Osteoblast (primary cell): ENCODE measurements at regions not wholly inside any gene's neighbourhood (a gene's known extent, or its start where the extent isn't known, plus 50 kb on each side); places are given as distances from the start of the nearest gene placed in this dataset.
"Not testable (repeated sequence)": the region's sequence is repeated elsewhere in the genome, so short reads cannot be mapped to it uniquely, and the experiment has no call there.

Experiments used
- DNase-seq: peaks from one replicate; pipeline ENCODE4 v3.0.0; 2011; ENCODE audit warnings: low spot score, mixed read lengths; ENCODE audit not compliant: insufficient read length; ENCODE audit errors: missing footprints
- H2AFZ ChIP-seq: 2 replicates; pipeline ENCODE4 v1.6.0; 2011; ENCODE audit warnings: mild to moderate bottlenecking, low read length
- H3K27ac ChIP-seq: 2 replicates; pipeline ENCODE4 v1.5.1; 2011; ENCODE audit warnings: mild to moderate bottlenecking, low read depth, low read length, moderate library complexity
- H3K27me3 ChIP-seq: 2 replicates; pipeline ENCODE4 v1.6.0; 2012; ENCODE audit warnings: mild to moderate bottlenecking, control low read depth, inconsistent platforms, low read length, moderate library complexity; ENCODE audit not compliant: insufficient read depth
- H3K36me3 ChIP-seq: 2 replicates; pipeline ENCODE4 v1.5.1; 2011; ENCODE audit warnings: mild to moderate bottlenecking, low read length, control low read depth, moderate library complexity; ENCODE audit not compliant: insufficient read depth
- H3K4me1 ChIP-seq: 2 replicates; pipeline ENCODE4 v1.5.1; 2011; ENCODE audit warnings: mild to moderate bottlenecking, low read length, control low read depth, moderate library complexity; ENCODE audit not compliant: insufficient read depth
- H3K4me2 ChIP-seq: 2 replicates; pipeline ENCODE4 v1.6.0; 2011; ENCODE audit warnings: mild to moderate bottlenecking, low read length; ENCODE audit not compliant: insufficient read depth
- H3K4me3 ChIP-seq: fragments of 200-600 bp; sonication (generic); 3 replicates; pipeline ENCODE4 v1.5.1; 2012; ENCODE audit warnings: mild to moderate bottlenecking, low read length, inconsistent platforms; ENCODE audit not compliant: insufficient read depth
- H3K79me2 ChIP-seq: 2 replicates; pipeline ENCODE4 v1.6.0; 2012; ENCODE audit warnings: mild to moderate bottlenecking, low read length, control low read depth, inconsistent platforms; ENCODE audit not compliant: insufficient read depth
- H3K9me3 ChIP-seq: 2 replicates; pipeline ENCODE4 v1.5.1; 2011; ENCODE audit warnings: low read depth, low read length, control low read depth
- H4K20me1 ChIP-seq: 2 replicates; pipeline ENCODE4 v1.6.0; 2012; ENCODE audit warnings: mild to moderate bottlenecking, low read length, control low read depth; ENCODE audit not compliant: insufficient read depth
- CTCF ChIP-seq: IDR thresholded peaks from 2 replicates; pipeline ENCODE4 v1.5.1; 2011; ENCODE audit warnings: mild to moderate bottlenecking, low read depth, low read length, moderate library complexity; ENCODE audit errors: extremely low read depth

GRCh38 chr1:54474310-54475251, 68.4 kb upstream of the SSBP3 start:
- peak; percentile 88 for DNase-seq
- no peak overlapping the region for H2AFZ ChIP-seq
- peak overlapping the region; percentile 13 for H3K4me3 ChIP-seq
- no peaks in the 10 kb centered on the region for H3K36me3 ChIP-seq
- H3K79me2 ChIP-seq: no peaks in the 10 kb centered on the region
- TF ChIP-seq CTCF: no peak
- no peaks in the 10 kb centered on the region for H3K9me3 ChIP-seq
- no peaks in the 10 kb centered on the region for H3K4me1 ChIP-seq
- H3K4me2 ChIP-seq: peak overlapping the region; percentile 18
- H4K20me1 ChIP-seq: no peaks in the 10 kb centered on the region
- no peak overlapping the region for H3K27ac ChIP-seq
- peaks cover 50% of the 10 kb centered on the region for H3K27me3 ChIP-seq

- Histone ChIP-seq H3K27ac (no peak overlapping the region), H3K4me2 (no peak overlapping the region), H3K36me3 (no peaks in the 10 kb centered on the region), H3K79me2 (no peaks in the 10 kb centered on the region), H3K4me3 (no peak overlapping the region), H2AFZ (no peak overlapping the region), H3K9me3 (no peaks in the 10 kb centered on the region), H3K27me3 (peaks cover 40% of the 10 kb centered on the region), H3K4me1 (no peaks in the 10 kb centered on the region), H4K20me1 (no peaks in the 10 kb centered on the region)
- TF ChIP-seq CTCF: no peak
- peak; percentile 75 for DNase-seq
These were observed 65.4 kb upstream of the SSBP3 start for GRCh38 chr1:54471588-54471987.

- H3K79me2 ChIP-seq, H3K36me3 ChIP-seq, H3K4me1 ChIP-seq, DNase-seq, H3K4me2 ChIP-seq, H3K4me3 ChIP-seq, H3K9me3 ChIP-seq, H2AFZ ChIP-seq, H4K20me1 ChIP-seq, H3K27ac ChIP-seq: not testable (repeated sequence)
- peaks cover 21% of the 10 kb centered on the region for H3K27me3 ChIP-seq
These were observed 63.2 kb upstream of the SSBP3 start for GRCh38 chr1:54469444-54469843.

- H3K4me1 ChIP-seq, H4K20me1 ChIP-seq, H2AFZ ChIP-seq, DNase-seq, H3K4me3 ChIP-seq, H3K4me2 ChIP-seq, H3K79me2 ChIP-seq, H3K9me3 ChIP-seq, H3K27ac ChIP-seq, H3K36me3 ChIP-seq: not testable (repeated sequence)
- TF ChIP-seq CTCF: peak; percentile 33
- peaks cover 11% of the 10 kb centered on the region for H3K27me3 ChIP-seq
These were observed 62.3 kb upstream of the SSBP3 start for GRCh38 chr1:54468288-54469084.
